ENCODE measurements at regions not wholly inside any gene's neighbourhood (a gene's known extent, or its start where the extent isn't known, plus 50 kb on each side); places are given as distances from the start of the nearest gene placed in this dataset.

DNA sequence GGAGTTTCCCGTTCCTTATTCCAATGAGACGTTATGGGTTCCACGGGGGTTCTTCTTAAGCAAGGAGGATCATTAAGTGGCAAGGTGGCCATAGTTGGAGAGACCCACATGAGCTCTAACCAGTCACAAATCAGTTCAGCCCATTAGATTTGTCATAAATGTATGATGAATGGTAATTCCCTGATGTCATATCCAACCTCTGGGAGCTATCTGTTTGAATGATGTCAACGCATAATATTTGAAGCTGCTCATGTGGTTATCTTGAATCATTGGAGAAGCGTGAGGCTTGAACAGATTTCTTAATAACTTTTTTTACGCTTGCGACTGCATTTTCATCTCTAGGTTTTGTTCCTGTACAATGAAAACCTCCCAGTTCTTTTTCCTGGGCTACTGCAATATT, 270.4 kb upstream of the EEF2KMT start:
- Mint-ChIP-seq H3K9me3 (peaks cover 0 to 2% (median 0%) of the 10 kb centered on the region in 8 donors), H3K4me3 (no peak overlapping the region), H3K36me3 (no peaks in the 10 kb centered on the region), H3K4me1 (no peaks in the 10 kb centered on the region), H3K27me3 (peaks cover under 1 to 2% of the 10 kb centered on the region in 2 donors), H3K27ac (no peak overlapping the region)
- H3K27ac ChIP-seq (ENCODE audit: low read depth, low read length) = no peak overlapping the region
- H3K27me3 ChIP-seq (ENCODE audit: insufficient read depth, low read length) = no peaks in the 10 kb centered on the region
- intact Hi-C loops (cut with micrococcal nuclease) = no loop called here
- H3K9me3 ChIP-seq (ENCODE audit: control insufficient read depth in 1 of 2, low read length in 2 of 2) = no peaks in the 10 kb centered on the region
- POLR2A ChIA-PET (ENCODE audit: partially characterized antibody) = no interaction called here
- no peak overlapping the region for H3K4me3 ChIP-seq (ENCODE audit: low read length in 2 of 2)
- H3K36me3 ChIP-seq (ENCODE audit: insufficient read depth, low read length) = no peaks in the 10 kb centered on the region
- CTCF ChIA-PET (ENCODE audit: partially characterized antibody) = interaction anchor here (0.7 kb wide), 1 partner anchor 76 kb away, joined by 3 read pairs; no protein-coding TSS in a partner anchor
- H3K4me1 ChIP-seq (ENCODE audit: insufficient read depth, low read length) = no peaks in the 10 kb centered on the region
- DNase-seq = no peak

DNA sequence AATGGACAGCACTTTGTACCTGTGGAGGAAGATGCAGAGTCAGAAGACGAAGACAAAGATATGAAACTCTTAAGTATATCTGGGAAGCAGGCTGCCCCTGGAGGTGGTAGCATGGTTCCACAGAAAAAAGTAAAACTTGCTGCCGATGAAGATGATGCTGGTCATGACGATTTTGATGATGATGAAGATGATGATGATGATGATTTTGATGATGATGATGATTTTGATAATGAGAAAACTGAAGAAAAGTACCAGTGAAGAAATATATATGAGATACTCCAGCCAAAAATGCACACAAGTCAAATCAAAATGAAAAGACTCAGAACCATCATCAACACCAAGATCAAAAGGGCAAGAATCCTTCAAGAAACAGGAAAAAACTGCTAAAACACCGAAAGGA, 268.5 kb upstream of the EEF2KMT start:
- intact Hi-C loops (cut with micrococcal nuclease) = no loop called here
- Histone ChIP-seq H3K4me3 (ENCODE audit: low read length in 2 of 2) (no peak overlapping the region), H3K27ac (ENCODE audit: low read depth, low read length) (no peak overlapping the region), H3K9me3 (ENCODE audit: control insufficient read depth in 1 of 2, low read length in 2 of 2) (no peaks in the 10 kb centered on the region), H3K27me3 (ENCODE audit: insufficient read depth, low read length) (no peaks in the 10 kb centered on the region), H3K36me3 (ENCODE audit: insufficient read depth, low read length) (no peaks in the 10 kb centered on the region), H3K4me1 (ENCODE audit: insufficient read depth, low read length) (no peaks in the 10 kb centered on the region)
- ChIA-PET POLR2A (ENCODE audit: partially characterized antibody) (no interaction called here), CTCF (ENCODE audit: partially characterized antibody) (no interaction called here)
- Mint-ChIP-seq H3K4me3 (no peak overlapping the region), H3K27me3 (peaks cover 0 to 2% of the 10 kb centered on the region in 2 donors), H3K9me3 (peaks cover 0 to 2% (median 0%) of the 10 kb centered on the region in 8 donors), H3K4me1 (no peaks in the 10 kb centered on the region), H3K36me3 (no peaks in the 10 kb centered on the region), H3K27ac (no peak overlapping the region)
- DNase-seq = no peak

DNA sequence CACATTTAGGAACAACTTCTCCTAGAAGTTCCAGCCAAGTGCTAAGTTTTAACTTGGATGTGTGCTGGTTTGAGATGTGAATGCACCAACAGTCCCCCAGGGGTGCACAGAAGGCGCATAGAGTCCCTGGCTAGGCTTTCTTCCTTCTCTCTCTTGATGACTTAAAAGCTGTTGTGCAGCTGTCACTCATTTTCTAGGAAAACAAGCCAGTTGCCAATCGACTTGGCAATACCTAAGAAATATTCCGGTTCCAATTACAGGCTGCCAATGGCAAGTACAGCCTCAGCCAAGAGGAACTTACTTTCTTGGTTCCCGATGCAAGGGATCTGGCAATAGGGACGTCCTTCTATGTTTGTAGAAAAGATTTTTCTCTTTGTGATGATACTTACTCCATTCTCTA, 266.6 kb upstream of the EEF2KMT start:
- Histone ChIP-seq H3K27ac (ENCODE audit: low read depth, low read length) (no peak overlapping the region), H3K9me3 (ENCODE audit: control insufficient read depth in 1 of 2, low read length in 2 of 2) (no peaks in the 10 kb centered on the region), H3K36me3 (ENCODE audit: insufficient read depth, low read length) (no peaks in the 10 kb centered on the region), H3K4me3 (ENCODE audit: low read length in 2 of 2) (no peak overlapping the region), H3K4me1 (ENCODE audit: insufficient read depth, low read length) (no peaks in the 10 kb centered on the region), H3K27me3 (ENCODE audit: insufficient read depth, low read length) (no peaks in the 10 kb centered on the region)
- intact Hi-C loops (cut with micrococcal nuclease) = no loop called here
- H3K9me3 Mint-ChIP-seq = no peaks in the 10 kb centered on the region
- H3K4me3 Mint-ChIP-seq = no peak overlapping the region
- H3K27ac Mint-ChIP-seq = no peak overlapping the region
- H3K36me3 Mint-ChIP-seq = no peaks in the 10 kb centered on the region
- ChIA-PET POLR2A (ENCODE audit: partially characterized antibody) (no interaction called here), CTCF (ENCODE audit: partially characterized antibody) (no interaction called here)
- no peaks in the 10 kb centered on the region for H3K27me3 Mint-ChIP-seq
- no peaks in the 10 kb centered on the region for H3K4me1 Mint-ChIP-seq
- no peak for DNase-seq

DNA sequence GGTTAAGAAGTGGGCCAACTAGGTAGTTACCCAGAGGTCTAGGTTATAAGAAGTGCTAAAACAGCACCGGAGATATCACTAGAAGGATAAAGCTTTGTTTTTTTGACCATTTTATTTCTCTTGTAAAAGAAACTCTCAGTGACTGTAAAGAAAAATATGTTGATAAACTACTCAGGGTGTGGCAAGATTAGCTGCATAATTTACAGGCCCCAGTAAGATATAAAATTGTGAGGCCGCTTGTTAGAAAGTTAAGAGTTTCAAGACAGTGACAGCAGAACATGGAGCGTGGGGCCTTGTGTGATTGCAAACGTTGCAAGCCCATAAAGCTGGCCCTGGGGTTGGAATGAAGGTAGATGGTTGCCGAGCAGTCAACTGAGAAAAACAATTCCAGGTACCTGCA, 263.7 kb upstream of the EEF2KMT start:
- no peak overlapping the region for H3K4me3 Mint-ChIP-seq
- ChIA-PET CTCF (ENCODE audit: partially characterized antibody) (no interaction called here), POLR2A (ENCODE audit: partially characterized antibody) (no interaction called here)
- DNase-seq = no peak
- H3K4me1 Mint-ChIP-seq = no peaks in the 10 kb centered on the region
- Histone ChIP-seq H3K27me3 (ENCODE audit: insufficient read depth, low read length) (no peaks in the 10 kb centered on the region), H3K27ac (ENCODE audit: low read depth, low read length) (no peak overlapping the region), H3K9me3 (ENCODE audit: control insufficient read depth in 1 of 2, low read length in 2 of 2) (no peaks in the 10 kb centered on the region), H3K36me3 (ENCODE audit: insufficient read depth, low read length) (no peaks in the 10 kb centered on the region), H3K4me1 (ENCODE audit: insufficient read depth, low read length) (no peaks in the 10 kb centered on the region), H3K4me3 (ENCODE audit: low read length in 2 of 2) (no peak overlapping the region)
- no peaks in the 10 kb centered on the region for H3K27me3 Mint-ChIP-seq
- peaks cover 0 to 2% (median 0%) of the 10 kb centered on the region in 8 donors for H3K9me3 Mint-ChIP-seq
- no peaks in the 10 kb centered on the region for H3K36me3 Mint-ChIP-seq
- intact Hi-C loops (cut with micrococcal nuclease) = no loop called here
- H3K27ac Mint-ChIP-seq = no peak overlapping the region

DNA sequence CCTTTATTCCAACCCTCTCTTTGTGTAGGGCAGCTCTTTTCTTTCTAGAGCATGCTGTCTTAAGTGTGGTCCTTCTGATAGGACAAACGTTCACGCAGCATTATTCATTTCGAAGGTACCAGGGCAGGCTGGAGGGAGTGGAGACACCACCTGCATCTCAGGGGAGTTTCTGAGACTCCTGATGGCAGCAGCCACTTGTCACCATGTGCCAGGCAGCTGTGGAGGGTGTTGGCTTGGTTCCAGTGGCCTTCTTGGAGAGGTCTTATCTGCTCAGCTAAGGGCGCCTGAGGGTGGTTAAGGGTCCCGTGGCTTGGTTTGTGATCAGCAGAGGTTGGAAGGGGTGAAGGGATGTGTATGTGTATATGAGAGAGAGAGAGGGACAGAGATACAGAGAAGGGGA, 257.1 kb upstream of the EEF2KMT start:
- Mint-ChIP-seq H3K4me1 (no peaks in the 10 kb centered on the region), H3K27ac (no peak overlapping the region), H3K27me3 (peaks cover 0 to 4% of the 10 kb centered on the region in 2 donors), H3K9me3 (peaks cover 0 to 2% (median 0%) of the 10 kb centered on the region in 8 donors), H3K4me3 (no peak overlapping the region), H3K36me3 (no peaks in the 10 kb centered on the region)
- no peak overlapping the region for H3K27ac ChIP-seq (ENCODE audit: low read depth, low read length)
- no peaks in the 10 kb centered on the region for H3K9me3 ChIP-seq (ENCODE audit: control insufficient read depth in 1 of 2, low read length in 2 of 2)
- CTCF ChIA-PET (ENCODE audit: partially characterized antibody) = no interaction called here
- DNase-seq = no peak
- intact Hi-C loops (cut with micrococcal nuclease) = no loop called here
- no peak overlapping the region for H3K4me3 ChIP-seq (ENCODE audit: low read length in 2 of 2)
- no peaks in the 10 kb centered on the region for H3K4me1 ChIP-seq (ENCODE audit: insufficient read depth, low read length)
- H3K27me3 ChIP-seq (ENCODE audit: insufficient read depth, low read length) = no peaks in the 10 kb centered on the region
- POLR2A ChIA-PET (ENCODE audit: partially characterized antibody) = no interaction called here
- H3K36me3 ChIP-seq (ENCODE audit: insufficient read depth, low read length) = no peaks in the 10 kb centered on the region

DNA sequence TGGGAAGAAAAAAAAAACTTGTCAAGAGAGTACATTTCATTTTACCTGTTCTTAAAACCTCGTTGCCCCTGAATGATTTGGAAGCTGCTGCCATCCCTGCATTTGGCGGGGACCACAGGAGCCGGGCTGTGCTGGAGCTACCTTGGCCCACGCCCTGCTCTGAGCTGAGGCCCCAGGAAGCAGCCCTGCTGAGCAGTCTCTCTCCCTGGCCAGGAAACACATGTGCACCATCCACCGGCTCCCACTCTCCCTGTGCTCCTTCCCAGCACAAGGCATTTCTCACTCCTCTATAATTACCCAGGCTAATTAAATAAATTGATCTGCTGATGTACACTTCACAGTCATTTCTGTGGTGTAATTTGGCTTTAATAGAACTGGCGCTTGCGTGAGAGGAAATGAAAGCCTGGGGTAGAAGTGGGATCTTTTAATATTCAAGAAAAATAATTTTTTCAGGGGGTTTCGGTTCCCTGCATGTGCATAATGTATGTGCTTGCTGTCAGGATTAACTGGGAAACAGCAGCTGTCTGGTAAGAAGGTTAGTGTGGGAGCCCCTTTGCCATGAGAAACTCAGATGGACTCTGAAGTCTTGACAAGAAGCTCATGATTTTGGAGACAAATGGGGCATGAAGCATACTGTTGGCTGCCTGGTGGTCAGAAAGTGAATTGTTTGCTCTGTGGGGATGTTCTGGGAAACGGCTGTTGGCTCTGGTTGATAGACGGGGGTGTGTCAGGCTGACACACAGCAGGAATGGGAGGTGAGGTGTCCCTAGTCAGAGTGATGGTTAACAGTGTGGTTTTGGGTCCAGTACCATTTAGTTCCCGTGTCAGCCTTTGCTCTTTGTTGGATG, 252.3 kb upstream of the EEF2KMT start:
- no peak for DNase-seq
- H3K4me1 ChIP-seq (ENCODE audit: insufficient read depth, low read length) = no peaks in the 10 kb centered on the region
- H3K36me3 ChIP-seq (ENCODE audit: insufficient read depth, low read length) = no peaks in the 10 kb centered on the region
- Mint-ChIP-seq H3K4me1 (no peaks in the 10 kb centered on the region), H3K36me3 (no peaks in the 10 kb centered on the region), H3K9me3 (peaks cover 0 to 8% (median 0%) of the 10 kb centered on the region in 8 donors), H3K27me3 (peaks cover 6 to 8% of the 10 kb centered on the region in 2 donors), H3K4me3 (no peak overlapping the region), H3K27ac (no peak overlapping the region)
- no peak overlapping the region for H3K4me3 ChIP-seq (ENCODE audit: low read length in 2 of 2)
- intact Hi-C loops (cut with micrococcal nuclease) = no loop called here
- ChIA-PET POLR2A (ENCODE audit: partially characterized antibody) (no interaction called here), CTCF (ENCODE audit: partially characterized antibody) (no interaction called here)
- no peak overlapping the region for H3K27ac ChIP-seq (ENCODE audit: low read depth, low read length)
- H3K27me3 ChIP-seq (ENCODE audit: insufficient read depth, low read length) = no peaks in the 10 kb centered on the region
- no peaks in the 10 kb centered on the region for H3K9me3 ChIP-seq (ENCODE audit: control insufficient read depth in 1 of 2, low read length in 2 of 2)

DNA sequence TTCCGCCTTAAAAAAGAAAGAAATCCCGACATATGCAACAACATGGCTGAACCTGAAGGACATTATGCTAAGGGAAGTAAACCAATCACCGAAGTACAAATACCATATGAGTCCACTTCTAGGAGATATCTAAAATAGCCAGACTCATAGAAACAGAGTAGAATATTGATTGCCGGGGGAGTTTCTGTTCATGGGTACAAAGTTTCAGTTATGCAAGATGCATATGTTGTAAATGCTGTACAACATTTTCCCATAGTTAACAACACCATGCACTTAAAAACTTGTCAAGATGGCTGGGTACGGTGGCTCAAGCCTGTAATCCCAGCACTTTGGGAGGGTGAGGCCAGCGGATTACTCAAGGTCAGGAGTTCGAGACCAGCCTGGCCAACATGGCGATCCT, 251.5 kb upstream of the EEF2KMT start:
- Histone ChIP-seq H3K27ac (ENCODE audit: low read depth, low read length) (no peak overlapping the region), H3K9me3 (ENCODE audit: control insufficient read depth in 1 of 2, low read length in 2 of 2) (no peaks in the 10 kb centered on the region), H3K4me1 (ENCODE audit: insufficient read depth, low read length) (no peaks in the 10 kb centered on the region), H3K36me3 (ENCODE audit: insufficient read depth, low read length) (no peaks in the 10 kb centered on the region), H3K4me3 (ENCODE audit: low read length in 2 of 2) (no peak overlapping the region), H3K27me3 (ENCODE audit: insufficient read depth, low read length) (no peaks in the 10 kb centered on the region)
- intact Hi-C loops (cut with micrococcal nuclease) = no loop called here
- ChIA-PET CTCF (ENCODE audit: partially characterized antibody) (no interaction called here), POLR2A (ENCODE audit: partially characterized antibody) (no interaction called here)
- H3K27me3 Mint-ChIP-seq = peaks cover 6 to 8% of the 10 kb centered on the region in 2 donors
- H3K4me1 Mint-ChIP-seq = no peaks in the 10 kb centered on the region
- H3K36me3 Mint-ChIP-seq = no peaks in the 10 kb centered on the region
- no peak for DNase-seq
- peaks cover 0 to 8% (median 0%) of the 10 kb centered on the region in 8 donors for H3K9me3 Mint-ChIP-seq
- no peak overlapping the region for H3K4me3 Mint-ChIP-seq
- H3K27ac Mint-ChIP-seq = no peak overlapping the region

Measured in CD4-positive, alpha-beta memory T cell (primary cell).